ENCODE measurements at regions not wholly inside any gene's neighbourhood (a gene's known extent, or its start where the extent isn't known, plus 50 kb on each side); places are given as distances from the start of the nearest gene placed in this dataset.

GRCh38 chr17:14953405-14953804 lies 311.7 kb downstream of the PMP22 start:
- TF ChIP-seq YY1 (IDR thresholded peaks at IDR 0.05; ENCODE audit: low read depth) (no peak), TAF1 (IDR thresholded peaks at IDR 0.05; ENCODE audit: low read depth) (no peak), CEBPB (IDR thresholded peaks at IDR 0.05) (no peak), REST (IDR thresholded peaks at IDR 0.05; ENCODE audit: low read depth) (no peak), NFIC (IDR thresholded peaks at IDR 0.05) (no peak), MAX (IDR thresholded peaks at IDR 0.05) (no peak)

GRCh38 chr17:14950686-14951085 lies 314.4 kb downstream of the PMP22 start:
- no peak for TF ChIP-seq EGR1 (IDR thresholded peaks at IDR 0.05)
- TF ChIP-seq NFIC (IDR thresholded peaks at IDR 0.05) = no peak
- no peak for TF ChIP-seq TAF1 (IDR thresholded peaks at IDR 0.05; ENCODE audit: low read depth)
- TF ChIP-seq ZBTB7A (IDR thresholded peaks at IDR 0.05; ENCODE audit: low read depth) = no peak
- no peak for TF ChIP-seq REST (IDR thresholded peaks at IDR 0.05; ENCODE audit: low read depth)
- no peak for TF ChIP-seq EP300 (IDR thresholded peaks at IDR 0.05; ENCODE audit: borderline replicate concordance)
- TF ChIP-seq MAX (IDR thresholded peaks at IDR 0.05) = no peak
- no peak for TF ChIP-seq TEAD4 (IDR thresholded peaks at IDR 0.05)
- TF ChIP-seq USF1 (IDR thresholded peaks at IDR 0.05) = no peak
- no peak for TF ChIP-seq CEBPB (IDR thresholded peaks at IDR 0.05)
- no peak for TF ChIP-seq CREB1 (IDR thresholded peaks at IDR 0.05; ENCODE audit: low read depth)

- TF ChIP-seq YY1 (IDR thresholded peaks at IDR 0.05; ENCODE audit: low read depth) = no peak
- TF ChIP-seq EP300 (IDR thresholded peaks at IDR 0.05; ENCODE audit: borderline replicate concordance) = no peak
- no peak for TF ChIP-seq ZBTB7A (IDR thresholded peaks at IDR 0.05; ENCODE audit: low read depth)
These were observed 314.9 kb downstream of the PMP22 start for GRCh38 chr17:14950216-14950615.

GRCh38 chr17:14947671-14948070 lies 317.5 kb downstream of the PMP22 start:
- TF ChIP-seq CEBPB (IDR thresholded peaks at IDR 0.05) (no peak), CREB1 (IDR thresholded peaks at IDR 0.05; ENCODE audit: low read depth) (no peak), FOXM1 (IDR thresholded peaks at IDR 0.05; ENCODE audit: borderline replicate concordance, low read depth) (no peak), EP300 (IDR thresholded peaks at IDR 0.05; ENCODE audit: borderline replicate concordance) (no peak), EGR1 (IDR thresholded peaks at IDR 0.05) (no peak), NFIC (IDR thresholded peaks at IDR 0.05) (no peak), YY1 (IDR thresholded peaks at IDR 0.05; ENCODE audit: low read depth) (no peak), TEAD4 (IDR thresholded peaks at IDR 0.05) (no peak), REST (IDR thresholded peaks at IDR 0.05; ENCODE audit: low read depth) (no peak), TAF1 (IDR thresholded peaks at IDR 0.05; ENCODE audit: low read depth) (no peak), TCF12 (IDR thresholded peaks at IDR 0.05; ENCODE audit: low read depth) (no peak), USF1 (IDR thresholded peaks at IDR 0.05) (no peak), RAD21 (IDR thresholded peaks at IDR 0.05; ENCODE audit: low read depth) (no peak), ZBTB7A (IDR thresholded peaks at IDR 0.05; ENCODE audit: low read depth) (no peak), MAX (IDR thresholded peaks at IDR 0.05) (no peak)

- TF ChIP-seq MAX (IDR thresholded peaks at IDR 0.05) (no peak), USF1 (IDR thresholded peaks at IDR 0.05) (no peak), TAF1 (IDR thresholded peaks at IDR 0.05; ENCODE audit: low read depth) (no peak), EGR1 (IDR thresholded peaks at IDR 0.05) (no peak), CEBPB (IDR thresholded peaks at IDR 0.05) (no peak), EP300 (IDR thresholded peaks at IDR 0.05; ENCODE audit: borderline replicate concordance) (no peak), TEAD4 (IDR thresholded peaks at IDR 0.05) (no peak), RAD21 (IDR thresholded peaks at IDR 0.05; ENCODE audit: low read depth) (no peak), ZBTB7A (IDR thresholded peaks at IDR 0.05; ENCODE audit: low read depth) (no peak), TCF12 (IDR thresholded peaks at IDR 0.05; ENCODE audit: low read depth) (no peak), FOXM1 (IDR thresholded peaks at IDR 0.05; ENCODE audit: borderline replicate concordance, low read depth) (no peak), YY1 (IDR thresholded peaks at IDR 0.05; ENCODE audit: low read depth) (no peak), REST (IDR thresholded peaks at IDR 0.05; ENCODE audit: low read depth) (no peak)
These were observed 318.6 kb downstream of the PMP22 start for GRCh38 chr17:14946481-14946880.

All from Ishikawa (cell line).